Smooth muscle cell (in vitro differentiated cells): ENCODE measurements at regions not wholly inside any gene's neighbourhood (a gene's known extent, or its start where the extent isn't known, plus 50 kb on each side); places are given as distances from the start of the nearest gene placed in this dataset.

Source experiments
- DNase-seq: peaks from one replicate; lab custom pipeline; 2025; ENCODE audit not compliant: unreplicated experiment; lab: John Stamatoyannopoulos, UW
- H2AFZ ChIP-seq: fragments of 200-600 bp; sonication (generic); 2 replicates; pipeline ENCODE4 v1.6.0; 2016; ENCODE audit warnings: antibody characterized with exemption, low read depth, mild to moderate bottlenecking
- H3F3A ChIP-seq: fragments of 200-600 bp; sonication (generic); 2 replicates; pipeline ENCODE4 v1.6.0; 2017; ENCODE audit warnings: antibody characterized with exemption, low read depth
- H3K27ac ChIP-seq: fragments of 200-600 bp; sonication (generic); 2 replicates; pipeline ENCODE4 v1.5.1; 2016; ENCODE audit warnings: low read depth, mild to moderate bottlenecking
- H3K27me3 ChIP-seq: fragments of 200-600 bp; sonication (generic); 2 replicates; pipeline ENCODE4 v1.6.1; 2016; ENCODE audit warnings: low read depth, mild to moderate bottlenecking
- H3K36me3 ChIP-seq: fragments of 200-600 bp; sonication (generic); 2 replicates; pipeline ENCODE4 v1.5.1; 2016; ENCODE audit warnings: low read depth
- H3K4me1 ChIP-seq: fragments of 200-600 bp; sonication (generic); 2 replicates; pipeline ENCODE4 v1.5.1; 2016; ENCODE audit warnings: low read depth
- H3K4me2 ChIP-seq: fragments of 200-600 bp; sonication (generic); 2 replicates; pipeline ENCODE4 v1.6.0; 2016; ENCODE audit warnings: mild to moderate bottlenecking
- H3K4me3 ChIP-seq: fragments of 200-600 bp; sonication (generic); 2 replicates; pipeline ENCODE4 v1.5.1; 2016; ENCODE audit warnings: mild to moderate bottlenecking
- H3K79me2 ChIP-seq: fragments of 200-600 bp; sonication (generic); 2 replicates; pipeline ENCODE4 v1.6.0; 2016; ENCODE audit warnings: low read depth, mild to moderate bottlenecking
- H3K9ac ChIP-seq: fragments of 200-600 bp; sonication (generic); 2 replicates; pipeline ENCODE4 v1.6.0; 2016; ENCODE audit warnings: low read depth
- H3K9me3 ChIP-seq: fragments of 200-600 bp; sonication (generic); replicated peaks from 2 replicates; pipeline ENCODE4 v1.5.1; 2016; ENCODE audit warnings: low read depth
- H4K20me1 ChIP-seq: fragments of 200-600 bp; sonication (generic); 2 replicates; pipeline ENCODE4 v1.6.0; 2016; ENCODE audit warnings: low read depth
- CTCF ChIP-seq: fragments of 200-600 bp; sonication (generic); IDR thresholded peaks from 2 replicates; pipeline ENCODE4 v1.5.1; 2017; ENCODE audit warnings: borderline replicate concordance, mild to moderate bottlenecking, antibody characterized with exemption; ENCODE audit not compliant: insufficient read depth, poor library complexity, severe bottlenecking
- WGBS: methylation state at CpG from one replicate; pipeline ENCODE4 v1.1.7; 2016; ENCODE audit warnings: low lambda C conversion rate; 5-methylcytosine and 5-hydroxymethylcytosine counted together

- DNase-seq: no peak
- Histone ChIP-seq H3K79me2 (no peaks in the 10 kb centered on the region), H3K9me3 (no peaks in the 10 kb centered on the region), H3K4me1 (peaks cover 19% of the 10 kb centered on the region), H3K36me3 (no peaks in the 10 kb centered on the region), H3K4me2 (no peak overlapping the region), H2AFZ (no peak overlapping the region), H4K20me1 (no peaks in the 10 kb centered on the region), H3K9ac (no peak overlapping the region), H3F3A (no peaks in the 10 kb centered on the region), H3K4me3 (no peak overlapping the region), H3K27me3 (no peaks in the 10 kb centered on the region), H3K27ac (no peak overlapping the region)
- TF ChIP-seq CTCF: no peak
- 93% methylated on average over 1 of the region's 3 CpGs for WGBS
Measured at GRCh38 chr6:126766820-126767219, 351.7 kb upstream of the RSPO3 start.

GRCh38 chr6:126767711-126768110 is 350.8 kb upstream of the RSPO3 start:
- H3K79me2 ChIP-seq: no peaks in the 10 kb centered on the region
- no peaks in the 10 kb centered on the region for H3F3A ChIP-seq
- H2AFZ ChIP-seq: no peak overlapping the region
- H3K9ac ChIP-seq: no peak overlapping the region
- H4K20me1 ChIP-seq: no peaks in the 10 kb centered on the region
- no peak overlapping the region for H3K4me3 ChIP-seq
- no peak overlapping the region for H3K27ac ChIP-seq
- no peak overlapping the region for H3K4me2 ChIP-seq
- TF ChIP-seq CTCF: no peak
- DNase-seq: no peak
- 90% methylated on average over 1 of the region's 1 CpG for WGBS
- no peaks in the 10 kb centered on the region for H3K9me3 ChIP-seq
- H3K36me3 ChIP-seq: no peaks in the 10 kb centered on the region
- no peaks in the 10 kb centered on the region for H3K27me3 ChIP-seq
- peaks cover 11% of the 10 kb centered on the region for H3K4me1 ChIP-seq

GRCh38 chr6:126770176-126770575 is 348.3 kb upstream of the RSPO3 start:
- Histone ChIP-seq H2AFZ (no peak overlapping the region), H3K27ac (no peak overlapping the region), H3F3A (no peaks in the 10 kb centered on the region), H3K79me2 (no peaks in the 10 kb centered on the region), H3K9me3 (no peaks in the 10 kb centered on the region), H3K4me3 (no peak overlapping the region), H3K9ac (no peak overlapping the region), H3K4me2 (no peak overlapping the region), H3K27me3 (no peaks in the 10 kb centered on the region), H3K4me1 (peaks cover 20% of the 10 kb centered on the region), H4K20me1 (no peaks in the 10 kb centered on the region), H3K36me3 (no peaks in the 10 kb centered on the region)
- 41% methylated on average over 1 of the region's 1 CpG for WGBS
- no peak for TF ChIP-seq CTCF
- DNase-seq: no peak

- peak overlapping the region; percentile 39 for H2AFZ ChIP-seq
- no peak for DNase-seq
- H3F3A ChIP-seq: no peaks in the 10 kb centered on the region
- 17% methylated on average over 9 of the region's 9 CpGs for WGBS
- H3K36me3 ChIP-seq: no peaks in the 10 kb centered on the region
- TF ChIP-seq CTCF: no peak
- H3K4me3 ChIP-seq: no peak overlapping the region
- H4K20me1 ChIP-seq: no peaks in the 10 kb centered on the region
- H3K27ac ChIP-seq: no peak overlapping the region
- H3K79me2 ChIP-seq: no peaks in the 10 kb centered on the region
- no peaks in the 10 kb centered on the region for H3K27me3 ChIP-seq
- H3K4me1 ChIP-seq: peaks cover 20% of the 10 kb centered on the region
- no peak overlapping the region for H3K9ac ChIP-seq
- H3K9me3 ChIP-seq: no peaks in the 10 kb centered on the region
- H3K4me2 ChIP-seq: peak overlapping the region; percentile 75
Measured at GRCh38 chr6:126773112-126773805, 345.2 kb upstream of the RSPO3 start.
